HL-60 (cell line): ENCODE measurements at regions not wholly inside any gene's neighbourhood (a gene's known extent, or its start where the extent isn't known, plus 50 kb on each side); places are given as distances from the start of the nearest gene placed in this dataset.

ENCODE experiments used
- DNase-seq, 2 experiments: peaks; one replicate each; pipeline ENCODE4 v3.0.0-alpha.2; 2010 to 2020; ENCODE audit warnings: low read depth in 1 of 2, low spot score in 1 of 2
- H3K27ac ChIP-seq: fragments of 250-450 bp; sonication (Bioruptor Pico); replicated peaks from 2 replicates; pipeline ENCODE4 v1.5.1; 2020; ENCODE audit warnings: mild to moderate bottlenecking, moderate library complexity
- H3K27me3 ChIP-seq: fragments of 250-450 bp; sonication (Bioruptor Pico); 2 replicates; pipeline ENCODE4 v1.5.1; 2021; ENCODE audit warnings: mild to moderate bottlenecking, moderate library complexity; ENCODE audit not compliant: insufficient read depth, poor library complexity, severe bottlenecking
- H3K4me3 ChIP-seq: replicated peaks from 2 replicates; pipeline ENCODE4 v1.5.1; 2011; ENCODE audit warnings: mild to moderate bottlenecking, control low read depth, low read length; ENCODE audit not compliant: insufficient read depth
- CTCF ChIP-seq: IDR thresholded peaks from one replicate; pipeline ENCODE4 v1.5.1; 2011; ENCODE audit warnings: low read length, control low read depth, inconsistent platforms; ENCODE audit not compliant: insufficient read depth
- GABPA ChIP-seq: IDR thresholded peaks from 2 replicates; pipeline ENCODE4 v1.6.1; 2012; ENCODE audit warnings: low read depth
- POLR2AphosphoS5 ChIP-seq: IDR thresholded peaks from 2 replicates; pipeline ENCODE4 v1.6.1; 2012; ENCODE audit warnings: low read depth
- REST ChIP-seq: IDR thresholded peaks from 2 replicates; pipeline ENCODE4 v1.6.1; 2012; ENCODE audit warnings: low read depth; ENCODE audit not compliant: insufficient replicate concordance
- SPI1 ChIP-seq: IDR thresholded peaks from 2 replicates; pipeline ENCODE4 v1.6.1; 2012; ENCODE audit warnings: low read depth, mild to moderate bottlenecking, borderline replicate concordance

DNA sequence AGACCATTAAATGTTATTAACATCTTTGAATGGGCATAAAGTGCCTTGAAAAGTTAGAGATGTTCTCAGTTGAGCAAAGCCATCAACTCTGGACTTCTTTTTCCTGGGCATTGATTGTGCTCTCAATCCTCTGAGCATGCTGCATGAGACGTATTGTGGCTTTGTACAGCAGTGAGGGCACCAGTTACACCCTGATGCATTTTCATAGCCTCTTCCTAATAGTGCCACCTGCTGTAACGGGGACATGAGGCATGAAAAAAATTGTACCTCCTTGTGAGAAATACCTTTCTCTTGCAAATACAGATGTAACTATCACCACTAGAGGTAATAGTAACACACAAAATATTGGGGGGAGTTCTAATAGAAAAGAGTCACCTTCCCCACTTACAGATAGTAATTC lies 697.5 kb downstream of the TMEM182 start:
- no peaks in the 10 kb centered on the region for H3K27me3 ChIP-seq
- H3K27ac ChIP-seq, result no peak overlapping the region
- TF ChIP-seq SPI1 (no peak), POLR2AphosphoS5 (no peak), CTCF (no peak), GABPA (no peak), REST (no peak)
- H3K4me3 ChIP-seq, result no peak overlapping the region
- no peak for DNase-seq

GRCh38 chr2:103462101-103462500 lies 700.3 kb downstream of the TMEM182 start:
- Histone ChIP-seq H3K27me3 (no peaks in the 10 kb centered on the region), H3K27ac (no peak overlapping the region), H3K4me3 (no peak overlapping the region)
- no peak for DNase-seq
- TF ChIP-seq SPI1 (no peak), REST (no peak), CTCF (no peak), POLR2AphosphoS5 (no peak), GABPA (no peak)

GRCh38 chr2:103462712-103463111 lies 700.9 kb downstream of the TMEM182 start:
- no peak overlapping the region for H3K27ac ChIP-seq
- H3K27me3 ChIP-seq, result no peaks in the 10 kb centered on the region
- H3K4me3 ChIP-seq, result no peak overlapping the region
- DNase-seq, result no peak
- TF ChIP-seq CTCF (no peak), GABPA (no peak), POLR2AphosphoS5 (no peak), REST (no peak), SPI1 (no peak)
